GM11168 (cell line): ENCODE measurements at regions not wholly inside any gene's neighbourhood (a gene's known extent, or its start where the extent isn't known, plus 50 kb on each side); places are given as distances from the start of the nearest gene placed in this dataset.
"Not testable (repeated sequence)": the region's sequence is repeated elsewhere in the genome, so short reads cannot be mapped to it uniquely, and the experiment has no call there.

Source experiments
- in situ Hi-C: fragments of 300-500 bp; cut with MboI; formaldehyde crosslinking; loops from one replicate; pipeline ENCODE4 v1.12.0; 2022; ENCODE audit warnings: low sequenced_read_pairs; ENCODE audit not compliant: unreplicated experiment

DNA sequence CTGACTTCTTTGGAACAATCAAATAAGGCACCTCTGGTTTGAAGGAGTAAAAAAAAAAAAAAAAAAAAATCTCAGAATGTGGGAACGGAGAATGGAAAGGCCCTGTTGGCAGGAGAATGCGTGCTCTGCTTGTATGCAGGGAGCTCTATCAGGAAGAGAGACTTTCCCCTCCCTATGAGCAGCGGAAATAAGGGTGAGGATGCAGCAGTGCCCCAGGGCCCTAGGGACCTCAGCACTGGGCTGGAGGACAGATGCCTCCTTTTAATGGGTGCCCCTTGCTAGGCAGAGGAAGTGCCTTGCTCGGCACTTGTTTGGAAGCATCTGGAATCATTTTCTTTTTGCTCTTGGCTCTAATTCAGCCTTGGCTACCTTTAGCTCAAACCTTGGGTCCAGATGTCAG lies 283.4 kb upstream of the NBPF12 start:
- in situ Hi-C loops = not testable (repeated sequence)

DNA sequence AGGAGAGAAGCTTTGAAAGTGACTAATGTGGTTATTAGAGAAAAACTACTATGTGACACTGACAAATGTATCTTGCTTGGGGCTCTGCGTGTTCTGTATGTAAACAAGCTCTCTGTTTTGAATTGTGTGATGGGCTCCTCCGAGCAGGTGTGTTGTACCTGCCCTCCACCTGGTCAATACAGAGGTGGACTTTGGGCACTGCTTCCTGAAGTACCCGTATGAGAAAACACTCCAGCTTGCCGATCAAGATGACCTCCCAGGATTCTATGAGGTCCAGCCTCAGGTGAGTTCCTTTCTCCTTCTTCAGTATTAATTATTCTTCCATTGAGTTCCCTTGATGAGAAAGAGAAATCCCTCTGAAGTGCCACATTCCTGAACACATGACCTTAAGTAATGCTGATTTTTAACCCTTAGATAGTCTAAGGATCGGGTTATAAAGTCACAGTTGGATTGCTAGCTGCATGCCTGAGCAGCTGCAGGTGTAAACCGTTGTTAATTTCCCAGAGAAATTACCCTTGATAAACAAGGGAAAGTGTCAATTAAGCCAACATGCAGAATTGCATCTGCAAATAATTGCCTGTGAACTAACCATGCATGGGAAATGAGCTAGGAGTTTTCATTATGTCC lies 292.0 kb upstream of the NBPF12 start:
- in situ Hi-C loops = not testable (repeated sequence)

DNA sequence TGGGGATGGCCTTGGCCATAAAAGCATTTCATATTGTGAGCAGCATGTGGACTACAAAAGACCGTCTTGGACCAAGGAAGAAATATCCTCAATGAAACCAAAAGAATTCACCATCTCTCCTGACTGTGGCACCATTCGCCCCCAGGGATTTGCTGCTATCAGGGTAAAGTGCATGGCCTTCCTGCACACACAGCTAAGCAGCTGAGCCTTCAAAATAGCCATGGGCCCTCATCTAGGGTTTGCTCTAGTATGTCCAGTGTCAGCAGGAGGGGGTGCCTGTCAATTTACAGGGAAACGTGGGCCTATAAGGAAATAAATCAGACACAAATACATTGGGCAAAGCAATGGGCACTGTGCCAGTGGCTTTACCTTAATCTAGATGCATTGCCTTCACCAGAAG lies 296.6 kb upstream of the NBPF12 start:
- in situ Hi-C loops = not testable (repeated sequence)

GRCh38 chr1:146640671-146641070 lies 297.5 kb upstream of the NBPF12 start:
- in situ Hi-C loops = not testable (repeated sequence)

- in situ Hi-C loops = not testable (repeated sequence)
These were observed 307.8 kb upstream of the NBPF12 start for GRCh38 chr1:146630302-146630701.

DNA sequence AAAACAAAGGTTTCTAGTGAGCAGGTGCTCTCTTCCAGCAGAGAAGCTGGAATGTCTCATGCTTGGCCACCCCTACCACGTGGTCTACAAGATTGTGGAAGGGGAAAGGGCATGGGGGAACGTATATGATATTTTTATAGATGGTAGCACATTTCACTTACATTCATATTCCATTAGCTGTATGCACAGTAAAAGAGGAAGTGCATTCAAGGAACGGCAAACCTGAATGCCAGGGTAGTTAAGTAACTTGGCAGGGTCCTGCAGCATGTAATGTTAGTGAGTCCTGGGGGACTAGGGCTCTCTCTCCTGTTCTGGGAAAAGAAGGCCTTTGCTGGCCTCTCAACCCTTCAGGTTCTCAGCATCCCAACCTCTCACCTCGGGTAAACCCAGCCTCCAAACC lies 319.5 kb upstream of the NBPF12 start:
- in situ Hi-C loops = not testable (repeated sequence)

- in situ Hi-C loops = not testable (repeated sequence)
These were observed 333.4 kb upstream of the NBPF12 start for GRCh38 chr1:146604681-146605080.

DNA sequence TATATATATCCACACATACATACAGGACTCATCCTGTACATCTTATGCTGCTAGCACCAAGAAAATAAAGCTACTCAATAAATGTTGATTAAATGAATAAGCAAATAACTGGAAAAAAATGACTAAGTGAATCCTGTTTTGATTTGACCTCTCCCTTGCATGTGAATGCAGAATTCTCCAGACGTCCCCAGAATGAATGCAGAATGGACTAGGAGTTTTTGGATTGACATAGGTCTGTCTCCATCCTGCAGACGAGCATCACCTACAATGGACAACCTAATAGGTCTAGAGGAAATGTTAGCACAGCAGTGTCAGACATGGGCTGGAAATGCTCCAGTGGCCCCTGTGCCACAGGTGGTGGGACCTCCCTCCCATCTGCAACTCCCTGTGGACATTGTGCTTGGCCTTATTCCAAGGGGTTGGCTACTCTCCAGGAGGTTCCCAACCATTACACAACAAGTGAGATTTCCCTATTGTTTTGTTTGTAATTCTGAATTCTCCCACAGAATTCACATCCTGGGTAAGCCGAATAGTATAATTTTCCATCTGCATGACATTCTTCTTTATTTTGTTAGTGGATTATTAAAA lies 337.3 kb upstream of the NBPF12 start:
- in situ Hi-C loops = not testable (repeated sequence)

- in situ Hi-C loops = not testable (repeated sequence)
These were observed 338.2 kb upstream of the NBPF12 start for GRCh38 chr1:146599906-146600305.

GRCh38 chr1:146581229-146581628 lies 352.4 kb upstream of the NOTCH2NLA start:
- in situ Hi-C loops = not testable (repeated sequence)

- in situ Hi-C loops = not testable (repeated sequence)
These were observed 338.7 kb upstream of the NOTCH2NLA start for GRCh38 chr1:146567541-146567940.

DNA sequence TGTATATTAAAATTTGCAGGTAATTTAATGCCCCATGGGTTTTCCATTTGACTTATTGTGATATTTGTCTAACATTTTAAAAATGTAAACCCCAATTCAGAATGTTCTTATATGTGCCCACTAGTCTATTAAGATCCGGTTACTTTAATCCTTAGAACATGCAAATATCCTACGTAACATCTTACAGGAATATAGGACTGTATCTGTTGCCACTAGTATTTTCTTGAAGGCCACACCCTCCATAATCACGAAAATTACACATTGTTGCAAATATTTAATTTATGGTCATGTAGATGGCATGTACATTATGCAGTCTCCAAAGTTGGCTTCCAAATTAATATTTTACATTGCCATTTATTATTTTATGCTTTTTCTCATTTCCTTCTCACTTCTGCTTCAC lies 329.2 kb upstream of the NOTCH2NLA start:
- in situ Hi-C loops = not testable (repeated sequence)

DNA sequence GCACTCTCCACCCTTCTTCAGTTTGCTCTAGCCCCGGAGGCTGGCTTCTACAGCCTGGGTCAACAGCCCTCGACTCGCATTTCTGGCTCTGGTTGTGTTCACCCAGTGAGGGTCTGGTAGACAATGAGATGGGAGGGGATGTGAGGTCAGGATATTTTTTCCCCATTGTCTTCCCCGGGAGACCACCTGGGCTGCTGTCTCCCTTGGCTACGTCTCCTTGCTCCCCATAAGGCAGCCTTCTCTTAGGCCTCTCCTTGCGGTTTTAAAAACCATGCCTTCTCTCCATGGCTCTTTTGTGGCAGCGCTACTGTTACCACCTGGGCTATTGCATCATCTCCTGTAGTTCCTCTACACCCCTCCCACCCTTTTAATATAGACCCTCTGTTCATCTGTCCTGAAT lies 327.6 kb upstream of the NOTCH2NLA start:
- in situ Hi-C loops = not testable (repeated sequence)

DNA sequence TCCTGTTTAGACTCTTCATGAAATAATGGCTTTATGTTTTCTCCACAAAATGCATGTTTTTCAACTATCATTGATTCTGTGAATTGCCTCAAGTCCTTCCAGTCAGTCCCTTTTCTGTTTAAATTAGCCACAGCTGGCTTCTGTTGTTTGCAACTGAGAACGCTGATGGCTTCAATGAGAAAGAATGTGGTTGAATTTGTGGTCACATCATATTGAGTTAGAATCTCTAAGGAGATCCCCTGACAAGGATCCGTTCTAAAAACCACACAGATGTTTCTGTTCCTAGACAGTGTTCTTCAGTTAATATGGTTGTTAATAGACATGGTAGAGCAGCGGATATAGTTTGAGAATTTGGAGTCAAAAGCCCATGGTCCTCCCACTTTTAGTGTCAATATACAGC lies 323.6 kb upstream of the NOTCH2NLA start:
- in situ Hi-C loops = not testable (repeated sequence)

DNA sequence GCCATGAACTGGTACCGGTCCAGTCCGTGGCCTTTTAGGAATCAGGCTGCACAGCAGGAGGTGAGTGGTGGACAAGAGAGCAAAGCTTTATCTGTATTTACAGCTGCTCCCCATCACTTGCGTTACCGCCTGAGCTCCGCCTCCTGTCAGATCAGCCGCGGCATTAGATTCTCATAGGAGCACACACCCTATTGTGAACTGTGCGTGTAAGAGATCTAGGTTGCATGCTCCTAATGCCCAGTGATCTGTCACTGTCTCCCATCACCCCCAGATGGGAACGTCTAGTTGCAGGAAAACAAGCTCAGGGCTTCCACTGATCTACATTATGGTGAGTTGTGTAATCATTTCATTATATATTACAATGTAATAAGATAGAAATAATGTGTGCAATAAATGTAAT lies 319.9 kb upstream of the NOTCH2NLA start:
- in situ Hi-C loops = not testable (repeated sequence)

GRCh38 chr1:146546189-146546588 lies 317.4 kb upstream of the NOTCH2NLA start:
- in situ Hi-C loops = not testable (repeated sequence)

GRCh38 chr1:146537775-146538373 lies 309.1 kb upstream of the NOTCH2NLA start:
- in situ Hi-C loops = not testable (repeated sequence)

GRCh38 chr1:146536028-146536427 lies 307.2 kb upstream of the NOTCH2NLA start:
- in situ Hi-C loops = not testable (repeated sequence)

- in situ Hi-C loops = not testable (repeated sequence)
These were observed 306.8 kb upstream of the NOTCH2NLA start for GRCh38 chr1:146535575-146535974.

- in situ Hi-C loops = not testable (repeated sequence)
These were observed 302.1 kb upstream of the NOTCH2NLA start for GRCh38 chr1:146530958-146531357.

- in situ Hi-C loops = not testable (repeated sequence)
These were observed 294.0 kb upstream of the NOTCH2NLA start for GRCh38 chr1:146522812-146523211.

GRCh38 chr1:146522345-146522744 lies 293.5 kb upstream of the NOTCH2NLA start:
- in situ Hi-C loops = not testable (repeated sequence)
